ENCODE measurements at regions not wholly inside any gene's neighbourhood (a gene's known extent, or its start where the extent isn't known, plus 50 kb on each side); places are given as distances from the start of the nearest gene placed in this dataset.

DNA sequence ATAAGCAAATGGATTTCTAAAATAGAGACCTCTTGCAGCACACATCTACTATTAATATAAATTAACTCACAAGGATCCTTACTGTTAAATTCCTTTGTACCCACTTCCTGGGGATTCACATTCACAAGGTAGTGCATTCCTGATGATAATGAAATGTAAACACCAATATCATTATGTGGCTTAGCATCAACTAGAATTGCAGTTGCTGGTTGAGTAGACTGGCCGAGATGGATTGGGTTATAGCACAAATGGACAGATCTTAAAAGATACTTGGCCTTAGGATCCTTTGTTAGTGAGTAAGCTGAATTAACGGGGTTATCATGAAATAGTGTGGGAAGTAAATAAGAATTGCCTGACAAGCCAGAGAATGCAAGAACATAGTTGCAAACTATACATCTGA is 369.1 kb downstream of the AEBP2 start:
- intact Hi-C loops (cut with micrococcal nuclease; ENCODE audit: unreplicated experiment) (no loop called here), in situ Hi-C loops (cut with HindIII; ENCODE audit: low pct_unique_long_range_greater_than_20kb, low sequenced_read_pairs) (no loop called here)
- Histone ChIP-seq H3K27me3 (ENCODE audit: control insufficient read depth, insufficient read depth, low read length) (no peaks in the 10 kb centered on the region), H3K4me3 (ENCODE audit: low read depth in 2 of 2, low read length in 2 of 2) (no peak overlapping the region), H3K4me1 (ENCODE audit: control insufficient read depth, insufficient read depth, low read length) (no peaks in the 10 kb centered on the region), H3K27ac (ENCODE audit: low read length) (no peak overlapping the region), H3K36me3 (ENCODE audit: control insufficient read depth, insufficient read depth, low read length) (no peaks in the 10 kb centered on the region), H3K9me3 (ENCODE audit: control insufficient read depth, insufficient read depth, low read depth, low read length) (no peaks in the 10 kb centered on the region)
- POLR2A ChIA-PET, result no interaction called here
- no TSS peak for BruUV-seq (replicated peaks)
- TF ChIP-seq SIN3A (IDR thresholded peaks at IDR 0.05; ENCODE audit: borderline replicate concordance, insufficient read depth, low read depth, low read length) (no peak), TCF7L2 (IDR thresholded peaks at IDR 0.05; ENCODE audit: low read depth, low read length) (no peak), POLR2AphosphoS5 (IDR thresholded peaks at IDR 0.05; ENCODE audit: low read depth, low read length) (no peak)
- TF ChIP-seq, protein P1, sequence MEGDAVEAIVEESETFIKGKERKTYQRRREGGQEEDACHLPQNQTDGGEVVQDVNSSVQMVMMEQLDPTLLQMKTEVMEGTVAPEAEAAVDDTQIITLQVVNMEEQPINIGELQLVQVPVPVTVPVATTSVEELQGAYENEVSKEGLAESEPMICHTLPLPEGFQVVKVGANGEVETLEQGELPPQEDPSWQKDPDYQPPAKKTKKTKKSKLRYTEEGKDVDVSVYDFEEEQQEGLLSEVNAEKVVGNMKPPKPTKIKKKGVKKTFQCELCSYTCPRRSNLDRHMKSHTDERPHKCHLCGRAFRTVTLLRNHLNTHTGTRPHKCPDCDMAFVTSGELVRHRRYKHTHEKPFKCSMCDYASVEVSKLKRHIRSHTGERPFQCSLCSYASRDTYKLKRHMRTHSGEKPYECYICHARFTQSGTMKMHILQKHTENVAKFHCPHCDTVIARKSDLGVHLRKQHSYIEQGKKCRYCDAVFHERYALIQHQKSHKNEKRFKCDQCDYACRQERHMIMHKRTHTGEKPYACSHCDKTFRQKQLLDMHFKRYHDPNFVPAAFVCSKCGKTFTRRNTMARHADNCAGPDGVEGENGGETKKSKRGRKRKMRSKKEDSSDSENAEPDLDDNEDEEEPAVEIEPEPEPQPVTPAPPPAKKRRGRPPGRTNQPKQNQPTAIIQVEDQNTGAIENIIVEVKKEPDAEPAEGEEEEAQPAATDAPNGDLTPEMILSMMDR (IDR thresholded peaks at IDR 0.05), result no peak
- TF ChIP-seq, protein P2, sequence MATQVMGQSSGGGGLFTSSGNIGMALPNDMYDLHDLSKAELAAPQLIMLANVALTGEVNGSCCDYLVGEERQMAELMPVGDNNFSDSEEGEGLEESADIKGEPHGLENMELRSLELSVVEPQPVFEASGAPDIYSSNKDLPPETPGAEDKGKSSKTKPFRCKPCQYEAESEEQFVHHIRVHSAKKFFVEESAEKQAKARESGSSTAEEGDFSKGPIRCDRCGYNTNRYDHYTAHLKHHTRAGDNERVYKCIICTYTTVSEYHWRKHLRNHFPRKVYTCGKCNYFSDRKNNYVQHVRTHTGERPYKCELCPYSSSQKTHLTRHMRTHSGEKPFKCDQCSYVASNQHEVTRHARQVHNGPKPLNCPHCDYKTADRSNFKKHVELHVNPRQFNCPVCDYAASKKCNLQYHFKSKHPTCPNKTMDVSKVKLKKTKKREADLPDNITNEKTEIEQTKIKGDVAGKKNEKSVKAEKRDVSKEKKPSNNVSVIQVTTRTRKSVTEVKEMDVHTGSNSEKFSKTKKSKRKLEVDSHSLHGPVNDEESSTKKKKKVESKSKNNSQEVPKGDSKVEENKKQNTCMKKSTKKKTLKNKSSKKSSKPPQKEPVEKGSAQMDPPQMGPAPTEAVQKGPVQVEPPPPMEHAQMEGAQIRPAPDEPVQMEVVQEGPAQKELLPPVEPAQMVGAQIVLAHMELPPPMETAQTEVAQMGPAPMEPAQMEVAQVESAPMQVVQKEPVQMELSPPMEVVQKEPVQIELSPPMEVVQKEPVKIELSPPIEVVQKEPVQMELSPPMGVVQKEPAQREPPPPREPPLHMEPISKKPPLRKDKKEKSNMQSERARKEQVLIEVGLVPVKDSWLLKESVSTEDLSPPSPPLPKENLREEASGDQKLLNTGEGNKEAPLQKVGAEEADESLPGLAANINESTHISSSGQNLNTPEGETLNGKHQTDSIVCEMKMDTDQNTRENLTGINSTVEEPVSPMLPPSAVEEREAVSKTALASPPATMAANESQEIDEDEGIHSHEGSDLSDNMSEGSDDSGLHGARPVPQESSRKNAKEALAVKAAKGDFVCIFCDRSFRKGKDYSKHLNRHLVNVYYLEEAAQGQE (IDR thresholded peaks at IDR 0.05; ENCODE audit: insufficient read depth in 1 of 2, low read depth in 2 of 2, low read length in 1 of 2), result no peak
- CTCF ChIA-PET, result no interaction called here
- DNase-seq (ENCODE audit: low read depth, low spot score), result no peak
- no peak for ATAC-seq

DNA sequence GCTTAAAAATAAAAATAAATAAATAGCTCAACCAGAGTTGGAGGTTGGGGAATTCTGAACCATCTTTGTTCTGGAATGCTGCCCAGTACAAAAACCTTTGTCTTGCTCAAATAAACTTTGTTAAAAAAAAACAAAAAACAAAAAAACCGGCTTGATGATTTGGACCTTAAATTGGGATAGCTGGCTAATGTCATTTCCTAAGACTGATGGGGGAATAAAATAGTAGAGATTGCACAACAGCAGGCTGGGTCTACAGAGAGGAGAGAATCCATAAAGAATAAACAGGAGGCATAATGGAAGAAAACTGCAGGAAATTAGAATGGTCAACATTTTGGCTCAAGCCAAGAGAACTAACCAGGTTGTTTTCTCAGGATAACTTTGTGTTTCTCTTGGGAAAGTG is 370.9 kb downstream of the AEBP2 start:
- TF ChIP-seq POLR2AphosphoS5 (IDR thresholded peaks at IDR 0.05; ENCODE audit: low read depth, low read length) (no peak), TCF7L2 (IDR thresholded peaks at IDR 0.05; ENCODE audit: low read depth, low read length) (no peak), SIN3A (IDR thresholded peaks at IDR 0.05; ENCODE audit: borderline replicate concordance, insufficient read depth, low read depth, low read length) (no peak)
- TF ChIP-seq, protein P1 (IDR thresholded peaks at IDR 0.05), result no peak
- TF ChIP-seq, protein P2 (IDR thresholded peaks at IDR 0.05; ENCODE audit: insufficient read depth in 1 of 2, low read depth in 2 of 2, low read length in 1 of 2), result no peak
- intact Hi-C loops (cut with micrococcal nuclease; ENCODE audit: unreplicated experiment) (no loop called here), in situ Hi-C loops (cut with HindIII; ENCODE audit: low pct_unique_long_range_greater_than_20kb, low sequenced_read_pairs) (no loop called here)
- CTCF ChIA-PET, result no interaction called here
- ATAC-seq (no peak), DNase-seq (ENCODE audit: low read depth, low spot score) (no peak)
- no peaks in the 10 kb centered on the region for H3K27me3 ChIP-seq (ENCODE audit: control insufficient read depth, insufficient read depth, low read length)
- no peak overlapping the region for H3K4me3 ChIP-seq (ENCODE audit: low read depth in 2 of 2, low read length in 2 of 2)
- no TSS peak for BruUV-seq (replicated peaks)
- no peaks in the 10 kb centered on the region for H3K36me3 ChIP-seq (ENCODE audit: control insufficient read depth, insufficient read depth, low read length)
- no peaks in the 10 kb centered on the region for H3K4me1 ChIP-seq (ENCODE audit: control insufficient read depth, insufficient read depth, low read length)
- POLR2A ChIA-PET, result no interaction called here
- no peak overlapping the region for H3K27ac ChIP-seq (ENCODE audit: low read length)
- no peaks in the 10 kb centered on the region for H3K9me3 ChIP-seq (ENCODE audit: control insufficient read depth, insufficient read depth, low read depth, low read length)
